Tongue (tissue), 1 donor: ENCODE measurements at regions not wholly inside any gene's neighbourhood (a gene's known extent, or its start where the extent isn't known, plus 50 kb on each side); places are given as distances from the start of the nearest gene placed in this dataset.

Source experiments
- DNase-seq: peaks from one replicate; pipeline ENCODE4 v3.0.0-alpha.2; 2015

DNA sequence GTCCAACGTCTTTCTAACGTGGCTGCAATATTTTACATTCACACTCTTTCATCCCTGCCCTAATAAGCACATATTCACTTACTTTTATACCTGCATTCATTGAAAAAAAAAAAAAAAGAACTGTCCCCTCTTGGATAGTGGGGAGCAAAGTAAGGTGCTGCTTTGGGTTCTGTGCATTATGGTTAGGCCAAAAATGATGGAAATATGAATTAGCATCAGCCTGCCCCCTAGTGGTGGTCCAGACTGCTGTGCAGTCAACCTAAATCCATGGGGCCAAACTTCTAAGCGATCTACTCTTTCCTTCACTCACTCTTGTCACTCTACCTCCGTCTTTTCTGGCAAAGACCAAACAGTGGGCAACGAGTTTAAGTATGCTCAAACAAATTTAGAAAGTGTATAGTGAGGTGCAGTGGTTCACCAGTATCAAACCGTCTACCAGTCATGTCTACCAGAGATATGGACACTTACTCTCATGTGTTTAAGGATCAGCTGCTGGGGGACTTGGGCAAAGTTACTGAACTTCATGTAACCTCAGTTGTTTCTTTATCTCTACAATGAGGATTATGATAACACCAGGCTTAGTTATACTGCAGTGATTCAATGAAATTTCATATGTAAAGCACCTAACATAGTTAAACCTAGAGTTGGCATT, 61.5 kb upstream of the GRM7 start:
- peak; percentile 38 for DNase-seq

DNA sequence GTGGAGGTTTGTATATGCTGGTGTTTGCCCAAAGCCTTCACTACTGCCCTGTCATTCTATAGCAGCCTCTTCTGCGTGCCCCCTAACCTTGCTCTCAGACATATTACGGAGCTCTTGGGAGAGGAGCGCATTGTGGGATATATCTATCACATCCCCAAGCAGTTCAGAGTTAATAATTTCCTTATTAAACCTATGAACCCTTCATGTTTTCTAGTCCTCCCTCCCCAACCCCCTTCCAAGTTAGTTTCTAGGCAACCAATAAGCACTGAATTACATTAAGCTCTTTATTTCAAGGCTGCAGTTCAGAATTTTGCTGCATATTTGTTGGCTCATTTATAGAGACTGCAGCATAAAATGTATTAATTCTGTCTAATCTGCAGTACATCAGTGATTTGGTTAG, 57.3 kb upstream of the GRM7 start:
- no peak for DNase-seq

GRCh38 chr3:6805236-6805635, 55.7 kb upstream of the GRM7 start:
- no peak for DNase-seq

GRCh38 chr3:6806991-6807390, 53.9 kb upstream of the GRM7 start:
- DNase-seq, result no peak

GRCh38 chr3:6807967-6808588, 52.8 kb upstream of the GRM7 start:
- DNase-seq, result peak; percentile 50

DNA sequence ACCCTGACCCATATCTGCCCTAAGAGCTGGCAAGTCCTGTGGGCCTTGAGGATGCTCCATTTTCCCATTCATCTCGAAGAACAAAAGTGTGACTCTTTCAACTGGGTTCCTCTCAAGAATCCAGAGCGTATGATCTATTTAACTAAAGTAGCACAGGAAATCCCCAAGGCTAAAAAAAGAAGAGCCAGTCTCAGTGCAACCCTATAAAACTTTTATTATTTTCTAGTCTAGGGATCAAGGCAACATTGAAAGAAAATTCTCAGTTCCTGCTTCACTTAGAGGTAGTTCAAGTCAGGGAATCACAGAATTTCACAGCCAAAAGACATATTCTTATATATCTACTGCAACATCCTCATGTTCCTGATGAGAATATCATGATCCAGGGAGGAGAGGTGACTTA, 51.6 kb upstream of the GRM7 start:
- DNase-seq, result no peak
